GM12892 (cell line): ENCODE measurements at regions not wholly inside any gene's neighbourhood (a gene's known extent, or its start where the extent isn't known, plus 50 kb on each side); places are given as distances from the start of the nearest gene placed in this dataset.

Experiments used
- POLR2A ChIP-seq: IDR thresholded peaks from 2 replicates; pipeline ENCODE4 v1.6.1; 2011; ENCODE audit warnings: low read depth, low read length, control low read depth
- POLR2AphosphoS5 ChIP-seq: IDR thresholded peaks from 2 replicates; pipeline ENCODE4 v1.6.1; 2011; ENCODE audit warnings: low read depth, low read length, control low read depth
- TAF1 ChIP-seq: IDR thresholded peaks from 2 replicates; pipeline ENCODE4 v1.6.1; 2011; ENCODE audit warnings: low read depth, mild to moderate bottlenecking, control low read depth, low read length, borderline replicate concordance

DNA sequence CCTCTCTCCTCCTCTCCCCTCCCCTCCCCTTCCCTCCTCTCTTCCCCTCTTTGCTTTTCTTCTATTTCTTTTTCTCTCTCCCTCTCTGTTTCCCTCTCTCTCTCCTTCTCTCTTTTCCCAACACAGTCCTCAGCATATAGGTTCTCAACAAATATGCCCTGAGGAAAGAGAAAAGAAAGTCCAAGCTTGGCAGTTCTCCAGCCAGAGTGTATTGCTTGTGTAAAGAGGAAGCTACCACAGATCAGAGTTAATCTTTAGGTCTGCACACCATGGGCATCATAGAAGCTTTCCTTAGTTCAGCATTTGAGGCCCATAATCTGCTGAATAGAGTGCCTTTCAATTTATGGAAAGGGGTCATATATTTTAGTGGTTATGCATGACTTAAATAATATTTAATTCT, 382.8 kb upstream of the WWC1 start:
- TF ChIP-seq POLR2A (no peak), TAF1 (no peak), POLR2AphosphoS5 (no peak)
